ENCODE measurements at regions not wholly inside any gene's neighbourhood (a gene's known extent, or its start where the extent isn't known, plus 50 kb on each side); places are given as distances from the start of the nearest gene placed in this dataset.
"Not testable (repeated sequence)": the region's sequence is repeated elsewhere in the genome, so short reads cannot be mapped to it uniquely, and the experiment has no call there.

GRCh38 chr5:165029099-165029870 is 1523.9 kb downstream of the MAT2B start:
- Mint-ChIP-seq H3K4me1 (ENCODE audit: low read depth) (no peaks in the 10 kb centered on the region), H3K36me3 (ENCODE audit: low read depth) (no peaks in the 10 kb centered on the region), H3K27me3 (ENCODE audit: low read depth) (no peaks in the 10 kb centered on the region), H3K4me3 (no peak overlapping the region), H3K27ac (no peak overlapping the region), H3K9me3 (peaks cover 4% of the 10 kb centered on the region)
- no peak for DNase-seq (ENCODE audit: low spot score)

- Mint-ChIP-seq H3K27me3 (ENCODE audit: low read depth) (no peaks in the 10 kb centered on the region), H3K9me3 (peaks cover 8% of the 10 kb centered on the region), H3K36me3 (ENCODE audit: low read depth) (no peaks in the 10 kb centered on the region), H3K4me3 (no peak overlapping the region), H3K4me1 (ENCODE audit: low read depth) (no peaks in the 10 kb centered on the region), H3K27ac (no peak overlapping the region)
- DNase-seq (ENCODE audit: low spot score) = no peak
Measured at GRCh38 chr5:165030971-165031370, 1525.6 kb downstream of the MAT2B start.

- H3K36me3 Mint-ChIP-seq (ENCODE audit: low read depth) = no peaks in the 10 kb centered on the region
Measured at GRCh38 chr5:165031371-165031770, 1526.0 kb downstream of the MAT2B start.

GRCh38 chr5:165035520-165035919 is 1530.1 kb downstream of the MAT2B start:
- no peaks in the 10 kb centered on the region for H3K4me1 Mint-ChIP-seq (ENCODE audit: low read depth)
- no peaks in the 10 kb centered on the region for H3K36me3 Mint-ChIP-seq (ENCODE audit: low read depth)
- no peak overlapping the region for H3K27ac Mint-ChIP-seq
- H3K9me3 Mint-ChIP-seq = peaks cover 10% of the 10 kb centered on the region
- no peak for DNase-seq (ENCODE audit: low spot score)
- H3K27me3 Mint-ChIP-seq (ENCODE audit: low read depth) = no peaks in the 10 kb centered on the region
- no peak overlapping the region for H3K4me3 Mint-ChIP-seq

More at GRCh38 chr5:165031371-165031770, 1526.0 kb downstream of the MAT2B start:
- no peak for DNase-seq (ENCODE audit: low spot score)
- Mint-ChIP-seq H3K27ac (no peak overlapping the region), H3K4me3 (no peak overlapping the region), H3K27me3 (ENCODE audit: low read depth) (no peaks in the 10 kb centered on the region), H3K9me3 (peaks cover 8% of the 10 kb centered on the region), H3K4me1 (ENCODE audit: low read depth) (no peaks in the 10 kb centered on the region)

GRCh38 chr5:165039748-165040147 is 1534.3 kb downstream of the MAT2B start:
- H3K36me3 Mint-ChIP-seq (ENCODE audit: low read depth) = no peaks in the 10 kb centered on the region
- H3K27me3 Mint-ChIP-seq (ENCODE audit: low read depth) = no peaks in the 10 kb centered on the region
- no peak overlapping the region for H3K4me3 Mint-ChIP-seq
- no peak for DNase-seq (ENCODE audit: low spot score)
- no peaks in the 10 kb centered on the region for H3K4me1 Mint-ChIP-seq (ENCODE audit: low read depth)
- no peak overlapping the region for H3K27ac Mint-ChIP-seq
- peaks cover 26% of the 10 kb centered on the region for H3K9me3 Mint-ChIP-seq

- H3K27ac Mint-ChIP-seq; H3K27me3 Mint-ChIP-seq (ENCODE audit: low read depth); H3K4me1 Mint-ChIP-seq (ENCODE audit: low read depth); H3K4me3 Mint-ChIP-seq; DNase-seq (ENCODE audit: low spot score); H3K36me3 Mint-ChIP-seq (ENCODE audit: low read depth): not testable (repeated sequence)
- peaks cover 28% of the 10 kb centered on the region for H3K9me3 Mint-ChIP-seq
Measured at GRCh38 chr5:165045941-165046340, 1540.5 kb downstream of the MAT2B start.

GRCh38 chr5:165055476-165055875 is 1550.1 kb downstream of the MAT2B start:
- Mint-ChIP-seq H3K4me3 (no peak overlapping the region), H3K27me3 (ENCODE audit: low read depth) (no peaks in the 10 kb centered on the region), H3K9me3 (peaks cover 4% of the 10 kb centered on the region)

GRCh38 chr5:165057145-165057544 is 1551.7 kb downstream of the MAT2B start:
- peaks cover 9% of the 10 kb centered on the region for H3K9me3 Mint-ChIP-seq
- no peak overlapping the region for H3K4me3 Mint-ChIP-seq
- H3K27ac Mint-ChIP-seq = no peak overlapping the region
- H3K4me1 Mint-ChIP-seq (ENCODE audit: low read depth) = no peaks in the 10 kb centered on the region
- DNase-seq (ENCODE audit: low spot score) = no peak
- H3K27me3 Mint-ChIP-seq (ENCODE audit: low read depth) = no peaks in the 10 kb centered on the region
- no peaks in the 10 kb centered on the region for H3K36me3 Mint-ChIP-seq (ENCODE audit: low read depth)

More at GRCh38 chr5:165055476-165055875, 1550.1 kb downstream of the MAT2B start:
- Mint-ChIP-seq H3K27ac (no peak overlapping the region), H3K4me1 (ENCODE audit: low read depth) (no peaks in the 10 kb centered on the region), H3K36me3 (ENCODE audit: low read depth) (no peaks in the 10 kb centered on the region)
- DNase-seq (ENCODE audit: low spot score) = no peak

GRCh38 chr5:165066751-165067385 is 1561.4 kb downstream of the MAT2B start:
- H3K4me3 Mint-ChIP-seq = no peak overlapping the region
- DNase-seq (ENCODE audit: low spot score) = no peak
- H3K9me3 Mint-ChIP-seq = peaks cover 21% of the 10 kb centered on the region
- no peaks in the 10 kb centered on the region for H3K27me3 Mint-ChIP-seq (ENCODE audit: low read depth)
- no peak overlapping the region for H3K27ac Mint-ChIP-seq
- H3K36me3 Mint-ChIP-seq (ENCODE audit: low read depth) = no peaks in the 10 kb centered on the region
- H3K4me1 Mint-ChIP-seq (ENCODE audit: low read depth) = no peaks in the 10 kb centered on the region

- Mint-ChIP-seq H3K4me3 (no peak overlapping the region), H3K27ac (no peak overlapping the region), H3K9me3 (peaks cover 15% of the 10 kb centered on the region), H3K36me3 (ENCODE audit: low read depth) (no peaks in the 10 kb centered on the region), H3K4me1 (ENCODE audit: low read depth) (no peaks in the 10 kb centered on the region), H3K27me3 (ENCODE audit: low read depth) (no peaks in the 10 kb centered on the region)
- DNase-seq (ENCODE audit: low spot score) = no peak
Measured at GRCh38 chr5:165076686-165077085, 1571.3 kb downstream of the MAT2B start.

GRCh38 chr5:165079389-165079788 is 1574.0 kb downstream of the MAT2B start:
- Mint-ChIP-seq H3K9me3 (peaks cover 5% of the 10 kb centered on the region), H3K27ac (no peak overlapping the region), H3K4me3 (no peak overlapping the region), H3K36me3 (ENCODE audit: low read depth) (no peaks in the 10 kb centered on the region), H3K4me1 (ENCODE audit: low read depth) (no peaks in the 10 kb centered on the region), H3K27me3 (ENCODE audit: low read depth) (no peaks in the 10 kb centered on the region)
- DNase-seq (ENCODE audit: low spot score) = no peak

- Mint-ChIP-seq H3K9me3 (peaks cover 9% of the 10 kb centered on the region), H3K27me3 (ENCODE audit: low read depth) (no peaks in the 10 kb centered on the region), H3K36me3 (ENCODE audit: low read depth) (no peaks in the 10 kb centered on the region), H3K4me3 (no peak overlapping the region), H3K27ac (no peak overlapping the region), H3K4me1 (ENCODE audit: low read depth) (no peaks in the 10 kb centered on the region)
- no peak for DNase-seq (ENCODE audit: low spot score)
Measured at GRCh38 chr5:165083394-165083793, 1578.0 kb downstream of the MAT2B start.

- no peak overlapping the region for H3K4me3 Mint-ChIP-seq
- no peaks in the 10 kb centered on the region for H3K4me1 Mint-ChIP-seq (ENCODE audit: low read depth)
- H3K36me3 Mint-ChIP-seq (ENCODE audit: low read depth) = no peaks in the 10 kb centered on the region
- no peak for DNase-seq (ENCODE audit: low spot score)
- H3K9me3 Mint-ChIP-seq = peaks cover 9% of the 10 kb centered on the region
- no peak overlapping the region for H3K27ac Mint-ChIP-seq
- H3K27me3 Mint-ChIP-seq (ENCODE audit: low read depth) = no peaks in the 10 kb centered on the region
Measured at GRCh38 chr5:165086465-165086864, 1581.0 kb downstream of the MAT2B start.

- Mint-ChIP-seq H3K36me3 (ENCODE audit: low read depth) (no peaks in the 10 kb centered on the region), H3K4me3 (no peak overlapping the region), H3K27me3 (ENCODE audit: low read depth) (no peaks in the 10 kb centered on the region), H3K4me1 (ENCODE audit: low read depth) (no peaks in the 10 kb centered on the region), H3K27ac (no peak overlapping the region), H3K9me3 (peaks cover 11% of the 10 kb centered on the region)
- DNase-seq (ENCODE audit: low spot score) = no peak
Measured at GRCh38 chr5:165094782-165095181, 1589.4 kb downstream of the MAT2B start.
